SKM-1 (cell line): ENCODE measurements at regions not wholly inside any gene's neighbourhood (a gene's known extent, or its start where the extent isn't known, plus 50 kb on each side); places are given as distances from the start of the nearest gene placed in this dataset.

Experiments used
- DNase-seq: peaks from one replicate; lab custom pipeline; 2025; ENCODE audit not compliant: unreplicated experiment; lab: John Stamatoyannopoulos, UW

- DNase-seq, result no peak
Observed at GRCh38 chr6:147811913-147812629, 303.6 kb downstream of the SAMD5 start.

DNA sequence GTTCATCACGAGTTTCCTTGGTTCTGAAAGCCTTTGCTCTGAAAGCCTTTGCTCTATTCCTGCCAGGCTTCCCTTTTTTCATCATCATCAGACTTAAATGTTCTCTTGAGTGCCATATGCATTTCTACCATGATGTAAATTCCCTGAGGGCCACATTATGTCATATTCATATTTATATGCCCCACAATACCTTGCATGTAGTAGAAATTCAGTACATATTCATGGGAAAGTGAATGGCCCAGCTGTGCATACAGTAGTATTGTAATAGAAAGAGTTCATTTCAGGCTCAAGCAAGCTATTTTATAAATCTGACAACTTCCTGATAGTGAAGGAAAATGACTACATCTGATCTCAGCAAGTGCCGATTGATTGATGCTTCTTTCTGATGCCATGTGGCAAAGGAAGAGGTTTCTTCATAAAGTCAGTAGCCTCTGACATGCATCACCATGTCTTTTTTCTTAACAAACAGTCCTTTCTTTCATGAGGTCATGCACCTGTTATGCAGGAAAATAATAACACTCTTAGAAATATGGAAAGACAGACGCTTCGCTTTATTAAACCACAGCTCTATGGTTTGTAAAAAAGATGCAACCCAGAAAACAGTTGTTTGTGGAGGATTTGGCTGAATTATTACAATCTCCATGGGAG, 308.7 kb downstream of the SAMD5 start:
- DNase-seq, result no peak

DNA sequence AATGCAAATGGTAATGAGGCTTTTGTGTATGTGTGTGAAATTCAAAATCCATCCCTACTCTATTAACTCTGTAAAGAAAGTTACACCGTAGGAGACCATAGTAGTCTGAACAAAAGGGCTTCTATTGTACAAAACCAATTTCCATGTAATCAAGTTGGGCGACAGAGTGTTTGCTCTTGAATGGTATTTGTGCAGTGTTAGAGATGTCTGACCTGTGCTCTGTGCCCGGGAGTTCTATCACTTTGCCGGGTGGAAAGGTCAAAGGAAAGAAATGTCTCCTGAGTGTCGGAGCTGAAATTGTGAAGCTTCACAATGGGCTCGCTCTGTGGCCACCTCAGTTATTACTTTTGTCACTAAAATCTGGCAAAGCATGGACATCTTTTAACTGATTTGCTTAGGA, 312.0 kb downstream of the SAMD5 start:
- no peak for DNase-seq

DNA sequence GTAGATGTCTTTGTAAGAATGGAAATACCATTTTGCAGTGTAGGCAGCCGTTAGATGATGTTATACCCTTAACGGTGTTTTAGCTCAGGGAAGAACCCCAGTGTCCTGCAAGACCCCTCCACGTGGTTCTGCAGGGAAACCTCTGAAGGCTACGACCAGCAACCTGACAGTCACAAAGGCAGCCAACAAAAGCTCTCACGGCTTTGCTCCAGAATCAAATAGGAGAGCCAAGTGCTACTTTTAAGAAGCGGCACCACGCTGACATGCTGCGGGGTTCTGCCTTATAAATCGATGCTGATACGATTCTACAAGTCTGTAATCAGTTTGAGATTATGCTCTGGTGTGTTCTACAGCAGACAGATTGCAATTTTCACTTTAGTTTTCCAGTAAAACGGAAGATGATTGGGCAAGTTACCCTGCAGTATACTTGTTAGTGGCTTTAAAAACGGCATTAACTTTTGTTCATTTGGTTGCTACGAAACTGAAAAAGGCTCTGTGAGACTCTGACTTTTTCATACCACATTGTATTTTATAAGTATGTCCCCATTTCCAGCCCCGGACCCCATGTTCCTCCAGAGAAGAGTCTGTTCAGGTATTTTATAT, 312.9 kb downstream of the SAMD5 start:
- no peak for DNase-seq

DNA sequence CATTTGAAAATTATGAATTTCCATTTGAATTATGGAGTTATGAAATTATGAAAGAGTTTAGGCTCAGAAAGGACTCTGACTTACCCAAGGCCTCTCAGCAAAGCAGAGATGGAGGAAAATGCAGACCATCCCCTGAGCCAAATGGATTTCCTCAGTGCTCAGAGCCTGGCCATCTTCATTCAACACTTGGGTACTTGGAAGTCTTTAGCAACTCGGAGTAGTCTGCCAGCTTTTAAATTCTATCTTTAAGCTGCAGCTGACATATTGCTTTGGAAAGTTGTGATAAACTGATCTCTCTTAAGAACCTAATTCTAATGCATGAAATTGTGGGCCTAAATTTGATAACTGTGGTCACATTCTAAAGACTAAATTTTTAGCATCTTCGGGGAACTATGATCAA, 315.4 kb downstream of the SAMD5 start:
- no peak for DNase-seq

- DNase-seq, result no peak
Observed at GRCh38 chr6:147825848-147826247, 317.4 kb downstream of the SAMD5 start.

DNA sequence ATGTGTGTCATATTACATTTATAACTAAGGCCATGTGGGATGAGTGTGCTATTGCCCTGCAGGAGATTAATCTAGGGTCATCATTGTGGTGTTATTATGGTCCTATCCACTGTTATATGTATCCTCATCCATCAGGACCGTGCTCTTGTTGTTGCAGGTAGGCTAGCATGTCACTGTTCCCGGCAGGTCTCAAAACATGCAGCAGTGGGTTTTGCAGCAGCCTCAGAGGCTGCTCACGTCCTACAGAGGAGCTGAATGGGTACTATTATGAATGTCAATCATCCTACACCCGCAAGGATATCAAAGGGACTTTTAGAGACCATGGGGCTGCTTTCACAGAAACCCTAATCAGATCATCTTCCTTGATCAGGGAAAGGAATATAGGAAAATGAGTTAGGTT, 318.2 kb downstream of the SAMD5 start:
- DNase-seq, result no peak

- no peak for DNase-seq
Observed at GRCh38 chr6:147829418-147829817, 320.9 kb downstream of the SAMD5 start.

GRCh38 chr6:147829835-147830234, 321.3 kb downstream of the SAMD5 start:
- DNase-seq, result no peak

DNA sequence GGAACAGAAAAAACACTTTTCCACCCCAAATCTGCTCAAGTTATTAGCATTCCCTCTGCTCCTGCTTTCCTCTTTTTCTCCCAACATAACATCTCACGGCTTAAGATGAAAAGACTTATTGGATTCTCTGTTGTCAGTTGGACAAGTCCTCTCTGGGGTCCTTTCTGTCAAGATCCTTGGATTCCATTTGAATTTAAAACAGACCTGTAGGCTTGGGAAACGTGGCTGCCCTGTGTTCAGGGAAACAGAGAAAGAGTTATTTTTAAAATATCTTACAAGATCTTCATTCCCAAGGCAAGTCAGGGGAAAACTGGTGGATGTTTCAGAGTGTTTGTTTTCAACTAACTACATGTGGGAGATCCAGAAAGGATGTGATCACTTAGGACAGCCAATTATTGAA, 322.9 kb downstream of the SAMD5 start:
- no peak for DNase-seq

- DNase-seq, result no peak
Observed at GRCh38 chr6:147833607-147834006, 325.1 kb downstream of the SAMD5 start.

- no peak for DNase-seq
Observed at GRCh38 chr6:147834084-147834776, 325.7 kb downstream of the SAMD5 start.

DNA sequence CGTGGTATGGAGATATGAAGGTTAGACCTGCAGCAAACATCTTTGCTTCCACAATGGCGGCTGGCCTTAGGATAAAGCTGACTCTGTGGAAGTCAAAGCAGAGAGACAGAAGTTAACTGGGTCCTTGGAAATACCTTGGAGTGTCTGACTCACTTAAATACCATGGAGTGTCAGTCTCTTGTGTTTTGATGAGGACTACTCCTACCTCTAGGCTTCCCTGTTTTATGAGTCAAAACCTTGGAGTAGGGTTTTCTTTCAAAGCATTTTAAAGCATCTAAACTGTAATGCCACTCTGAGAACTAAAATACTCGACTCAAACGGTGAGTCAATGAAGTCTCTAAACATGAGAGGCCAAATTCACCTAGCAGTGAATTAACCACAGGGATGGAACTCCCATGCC, 329.1 kb downstream of the SAMD5 start:
- DNase-seq, result no peak

- no peak for DNase-seq
Observed at GRCh38 chr6:147839708-147840610, 331.5 kb downstream of the SAMD5 start.

- no peak for DNase-seq
Observed at GRCh38 chr6:147841547-147842148, 333.2 kb downstream of the SAMD5 start.

DNA sequence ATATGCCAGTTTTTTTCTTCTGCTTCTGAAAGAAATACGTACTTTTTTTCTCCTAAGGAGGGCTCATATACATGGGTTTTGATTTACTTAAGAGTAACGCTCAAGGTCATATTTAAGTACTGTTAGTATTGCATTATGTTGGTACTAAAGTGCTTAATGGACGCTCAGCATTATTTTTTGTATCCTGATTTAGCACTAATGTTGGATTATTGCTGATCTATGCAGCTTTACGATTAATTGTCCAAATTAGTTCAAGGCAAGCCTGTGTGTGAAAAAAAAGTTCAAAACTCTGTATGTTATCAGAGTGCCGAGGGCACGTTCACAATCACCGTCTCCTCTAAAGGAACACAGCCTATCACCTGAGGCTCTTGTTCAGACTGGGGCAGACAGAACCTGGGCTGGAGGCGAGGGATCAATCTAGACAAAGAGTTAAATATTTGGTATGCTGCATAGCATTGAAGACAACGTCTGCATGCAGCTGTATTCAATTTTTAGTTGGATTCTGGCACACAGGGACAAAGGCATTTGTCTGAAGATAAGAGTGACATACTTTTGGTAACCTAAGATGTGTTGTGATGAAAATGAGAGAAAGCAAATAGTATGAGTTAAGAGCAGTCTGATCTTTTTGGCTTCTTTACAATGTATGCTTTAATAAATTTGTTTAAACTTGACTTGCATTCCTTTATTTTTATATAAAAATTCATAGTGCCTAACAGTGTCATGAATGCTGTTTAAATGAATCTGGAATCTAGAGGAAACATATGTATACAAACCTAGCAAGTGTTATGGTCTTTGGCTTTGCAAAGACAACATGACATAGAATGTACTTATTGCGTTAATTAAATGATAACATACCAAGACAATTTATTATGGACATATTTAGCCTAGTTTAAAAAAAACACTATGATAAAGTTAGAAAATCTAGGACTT, 341.2 kb downstream of the SAMD5 start:
- no peak for DNase-seq

GRCh38 chr6:147852772-147853171, 344.3 kb downstream of the SAMD5 start:
- DNase-seq, result no peak

GRCh38 chr6:147853574-147853973, 345.1 kb downstream of the SAMD5 start:
- no peak for DNase-seq

- no peak for DNase-seq
Observed at GRCh38 chr6:147855803-147856482, 347.5 kb downstream of the SAMD5 start.
